Testis (tissue), 2 donors: ENCODE measurements at regions not wholly inside any gene's neighbourhood (a gene's known extent, or its start where the extent isn't known, plus 50 kb on each side); places are given as distances from the start of the nearest gene placed in this dataset.

Experiments
- POLR2A ChIP-seq: fragments of 450-650 bp; IDR thresholded peaks from one replicate; pipeline ENCODE4 v1.6.1; 2017; ENCODE audit warnings: antibody characterized with exemption, mild to moderate bottlenecking, moderate library complexity
- TF ChIP-seq, protein P1 (sequence below), 3 experiments: fragments of 450-650 bp in 2 of 3; fragments of 200-600 bp in 1 of 3; sonication (generic) in 1 of 3; IDR thresholded peaks; one replicate each; pipeline ENCODE4 v1.5.1; 2016 to 2019; ENCODE audit warnings: antibody characterized with exemption in 3 of 3, mild to moderate bottlenecking in 2 of 3, moderate library complexity in 1 of 3

DNA sequence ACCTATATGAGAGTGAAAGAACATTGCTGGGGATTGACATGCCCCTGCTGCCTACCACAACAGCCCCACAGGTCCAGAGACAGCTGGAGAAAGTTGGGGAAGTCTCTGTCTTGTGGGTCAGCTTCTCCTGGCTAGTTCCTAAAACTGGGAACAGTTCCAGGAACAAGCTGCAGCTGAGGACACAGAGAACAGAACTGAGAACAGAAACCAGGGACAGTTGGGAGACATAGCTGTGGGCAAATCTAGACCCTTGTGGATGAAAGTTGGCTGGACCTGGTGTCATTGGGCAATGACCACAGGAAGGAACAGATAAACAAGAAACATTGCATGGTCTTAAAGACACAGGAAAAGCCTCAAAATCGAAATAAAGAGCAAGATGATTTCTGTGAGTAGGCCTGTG, 58.3 kb upstream of the MOCS2 start:
- TF ChIP-seq, protein P1, sequence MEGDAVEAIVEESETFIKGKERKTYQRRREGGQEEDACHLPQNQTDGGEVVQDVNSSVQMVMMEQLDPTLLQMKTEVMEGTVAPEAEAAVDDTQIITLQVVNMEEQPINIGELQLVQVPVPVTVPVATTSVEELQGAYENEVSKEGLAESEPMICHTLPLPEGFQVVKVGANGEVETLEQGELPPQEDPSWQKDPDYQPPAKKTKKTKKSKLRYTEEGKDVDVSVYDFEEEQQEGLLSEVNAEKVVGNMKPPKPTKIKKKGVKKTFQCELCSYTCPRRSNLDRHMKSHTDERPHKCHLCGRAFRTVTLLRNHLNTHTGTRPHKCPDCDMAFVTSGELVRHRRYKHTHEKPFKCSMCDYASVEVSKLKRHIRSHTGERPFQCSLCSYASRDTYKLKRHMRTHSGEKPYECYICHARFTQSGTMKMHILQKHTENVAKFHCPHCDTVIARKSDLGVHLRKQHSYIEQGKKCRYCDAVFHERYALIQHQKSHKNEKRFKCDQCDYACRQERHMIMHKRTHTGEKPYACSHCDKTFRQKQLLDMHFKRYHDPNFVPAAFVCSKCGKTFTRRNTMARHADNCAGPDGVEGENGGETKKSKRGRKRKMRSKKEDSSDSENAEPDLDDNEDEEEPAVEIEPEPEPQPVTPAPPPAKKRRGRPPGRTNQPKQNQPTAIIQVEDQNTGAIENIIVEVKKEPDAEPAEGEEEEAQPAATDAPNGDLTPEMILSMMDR (IDR thresholded peaks at IDR 0.05): no peak
- no peak for TF ChIP-seq POLR2A
